HepG2 (cell line): ENCODE measurements at regions not wholly inside any gene's neighbourhood (a gene's known extent, or its start where the extent isn't known, plus 50 kb on each side); places are given as distances from the start of the nearest gene placed in this dataset.

ENCODE experiments used
- ATAC-seq: fragments of 200-7000 bp; cut with Tn5 transposase; 3 replicates; pipeline ENCODE4 v1.9.1; 2020; ENCODE audit warnings: mild to moderate bottlenecking, moderate library complexity
- BruUV-seq: library from RNA; stranded (reverse); fragments of 400-500 nt; replicated peaks from 2 replicates; lab custom pipeline; 2021; lab: Mats Ljungman, UMichigan
- CTCF ChIA-PET: fragments of 300-600 bp; formaldehyde crosslinking; extraction: SDS; loops from one replicate; lab custom pipeline; 2021; ENCODE audit warnings: low total read pairs, inconsistent platforms, low intra/inter-chr PET ratio; lab: Yijun Ruan, JAX
- POLR2A ChIA-PET: fragments of 350-600 bp; sonication (Branson Sonifier 250); formaldehyde crosslinking; loops from one replicate; lab custom pipeline; 2020; ENCODE audit warnings: antibody characterized with exemption, inconsistent platforms; lab: Yijun Ruan, JAX
- DNase-seq: peaks from one replicate; pipeline ENCODE4 v3.0.0-alpha.2; 2015; ENCODE audit warnings: low spot score
- FAIRE-seq: peaks from 3 replicates; lab custom pipeline; 2011; peaks lifted over from hg19 to GRCh38; lab: Jason Lieb, UNC
- H2AFZ ChIP-seq: one replicate; pipeline ENCODE4 v1.6.1; 2011; ENCODE audit warnings: low read length, inconsistent platforms
- H3K27ac ChIP-seq: fragments of 300-600 bp; 3 replicates; pipeline ENCODE4 v1.8.0; 2011; ENCODE audit warnings: mixed run types, mild to moderate bottlenecking, mixed read lengths, low read length, inconsistent platforms; ENCODE audit not compliant: insufficient read depth; ENCODE audit errors: extremely low read length
- H3K27me3 ChIP-seq, 2 experiments: fragments of 200-600 bp in 1 of 2; 2 replicates in 1 of 2; 3 replicates in 1 of 2; pipeline versions ENCODE4 v1.6.0 to v1.8.0; 2011; ENCODE audit warnings: low read length in 2 of 2, mild to moderate bottlenecking in 2 of 2, moderate library complexity in 2 of 2, inconsistent platforms in 1 of 2; ENCODE audit not compliant: insufficient read depth in 2 of 2, control insufficient read depth in 1 of 2
- H3K36me3 ChIP-seq, 2 experiments: fragments of 200-600 bp in 1 of 2; replicated peaks in 1 of 2; 2 replicates in 1 of 2; 3 replicates in 1 of 2; pipeline versions ENCODE4 v1.5.1 to v1.8.0; 2011; ENCODE audit warnings: low read length in 2 of 2, inconsistent platforms in 1 of 2; ENCODE audit not compliant: insufficient read depth in 2 of 2, control insufficient read depth in 1 of 2
- H3K4me1 ChIP-seq: 2 replicates; pipeline ENCODE4 v1.5.1; 2012; ENCODE audit warnings: low read length, inconsistent platforms; ENCODE audit not compliant: insufficient read depth
- H3K4me2 ChIP-seq: 2 replicates; pipeline ENCODE4 v1.6.0; 2011; ENCODE audit warnings: low read depth, low read length, inconsistent platforms
- H3K4me3 ChIP-seq, 3 experiments: fragments of 200-600 bp in 1 of 3; sonication (generic), shearing (Covaris generic) in 1 of 3; replicated peaks in 1 of 3; 2 replicates each; pipeline ENCODE4 v1.5.1; 2011 to 2016; ENCODE audit warnings: low read length in 3 of 3, inconsistent platforms in 2 of 3, low read depth in 2 of 3, mild to moderate bottlenecking in 2 of 3, control low read depth in 1 of 3, mixed read lengths in 1 of 3; ENCODE audit not compliant: insufficient read depth in 1 of 3
- H3K79me2 ChIP-seq: one replicate; pipeline ENCODE4 v1.6.1; 2011; ENCODE audit warnings: low read length, inconsistent platforms; ENCODE audit not compliant: insufficient read depth
- H3K9ac ChIP-seq: 2 replicates; pipeline ENCODE4 v1.6.0; 2011; ENCODE audit warnings: mild to moderate bottlenecking, low read depth, low read length, inconsistent platforms; ENCODE audit not compliant: insufficient read depth
- H3K9me3 ChIP-seq: 2 replicates; pipeline ENCODE4 v1.5.1; 2012; ENCODE audit warnings: mild to moderate bottlenecking, low read length
- H4K20me1 ChIP-seq: 2 replicates; pipeline ENCODE4 v1.6.0; 2011; ENCODE audit warnings: inconsistent platforms, mild to moderate bottlenecking, low read length, moderate library complexity; ENCODE audit not compliant: insufficient read depth
- ARNT2 ChIP-seq: sonication (generic); formaldehyde crosslinking; IDR thresholded peaks from 2 replicates; pipeline ENCODE4 v1.8.0; 2022; ENCODE audit warnings: mild to moderate bottlenecking, low read depth, missing genetic modification reagents, moderate library complexity
- GMEB2 ChIP-seq: IDR thresholded peaks from 2 replicates; pipeline ENCODE4 v1.6.1; 2016; ENCODE audit warnings: missing biosample characterization, missing genetic modification reagents, low read depth
- IKZF4 ChIP-seq: sonication (generic); formaldehyde crosslinking; IDR thresholded peaks from 2 replicates; pipeline ENCODE4 v1.5.1; 2020; ENCODE audit warnings: borderline replicate concordance, mild to moderate bottlenecking, low read depth, missing genetic modification reagents; ENCODE audit errors: not compliant biosample characterization
- KLF6 ChIP-seq: IDR thresholded peaks from 2 replicates; pipeline ENCODE4 v1.8.0; 2016; ENCODE audit warnings: missing biosample characterization, missing genetic modification reagents
- MXD3 ChIP-seq: IDR thresholded peaks from 2 replicates; pipeline ENCODE4 v1.6.1; 2016; ENCODE audit warnings: mild to moderate bottlenecking, missing biosample characterization, missing genetic modification reagents
- SCMH1 ChIP-seq: sonication (generic); formaldehyde crosslinking; IDR thresholded peaks from 2 replicates; pipeline ENCODE4 v1.9.0; 2021; ENCODE audit warnings: missing genetic modification reagents, mild to moderate bottlenecking, borderline replicate concordance
- SNAI1 ChIP-seq: sonication (generic); formaldehyde crosslinking; IDR thresholded peaks from 2 replicates; pipeline ENCODE4 v1.5.0; 2020; ENCODE audit warnings: mild to moderate bottlenecking, missing genetic modification reagents, borderline replicate concordance
- SRY ChIP-seq: sonication (generic); formaldehyde crosslinking; IDR thresholded peaks from 2 replicates; pipeline ENCODE4 v1.8.0; 2022; ENCODE audit warnings: mild to moderate bottlenecking, missing genetic modification reagents
- ZFX ChIP-seq: sonication (generic); formaldehyde crosslinking; IDR thresholded peaks from 2 replicates; pipeline ENCODE4 v1.4.0; 2020; ENCODE audit warnings: mild to moderate bottlenecking, low read depth, missing genetic modification reagents, moderate library complexity
- ZMYM3 ChIP-seq: sonication (generic); formaldehyde crosslinking; IDR thresholded peaks from 2 replicates; pipeline ENCODE4 v1.5.1; 2020; ENCODE audit warnings: mild to moderate bottlenecking, missing genetic modification reagents
- ZNF567 ChIP-seq: sonication (generic); formaldehyde crosslinking; IDR thresholded peaks from 2 replicates; pipeline ENCODE4 v1.8.1; 2023; ENCODE audit warnings: mild to moderate bottlenecking, missing genetic modification reagents, borderline replicate concordance
- ZNF605 ChIP-seq: sonication (generic); formaldehyde crosslinking; IDR thresholded peaks from 2 replicates; pipeline ENCODE4 v1.8.0; 2022; ENCODE audit warnings: mild to moderate bottlenecking, missing genetic modification reagents
- ZNF740 ChIP-seq: sonication (generic); formaldehyde crosslinking; IDR thresholded peaks from 2 replicates; pipeline ENCODE4 v1.4.0; 2020; ENCODE audit warnings: missing genetic modification reagents
- ZNF772 ChIP-seq: sonication (generic); formaldehyde crosslinking; IDR thresholded peaks from 2 replicates; pipeline ENCODE4 v1.5.0; 2020; ENCODE audit warnings: mild to moderate bottlenecking, missing genetic modification reagents
- ZSCAN22 ChIP-seq: sonication (generic); formaldehyde crosslinking; IDR thresholded peaks from 2 replicates; pipeline ENCODE4 v1.4.0; 2020; ENCODE audit warnings: mild to moderate bottlenecking, missing genetic modification reagents
- ZSCAN30 ChIP-seq: sonication (generic); formaldehyde crosslinking; IDR thresholded peaks from 2 replicates; pipeline ENCODE4 v1.5.0; 2020; ENCODE audit warnings: mild to moderate bottlenecking, missing genetic modification reagents
- WGBS: methylation state at CpG from one replicate; pipeline ENCODE4 v1.1.6; 2017; ENCODE audit warnings: low lambda C conversion rate; 5-methylcytosine and 5-hydroxymethylcytosine counted together
- in situ Hi-C: cut with HindIII; loops from 2 replicates; pipeline ENCODE4 v1.10.0; 2017; ENCODE audit warnings: low pct_unique_long_range_greater_than_20kb; ENCODE audit not compliant: extremely low pct_ligation_motif_present
- intact Hi-C: fragments of 100-400 bp; cut with micrococcal nuclease; formaldehyde crosslinking; loops from one replicate; pipeline ENCODE4 v1.10.0; 2022; ENCODE audit not compliant: unreplicated experiment

GRCh38 chr10:59578741-59579140 is 130.9 kb downstream of the SLC16A9 start (continued):
- no peak for TF ChIP-seq ZNF740
- TF ChIP-seq, all 625 proteins: peak for 0

- no peak overlapping the region for H3K4me2 ChIP-seq
- H3K27me3 ChIP-seq, result no peaks in the 10 kb centered on the region; a peak in 2 of 5 replicates
- intact Hi-C loops (no loop called here), in situ Hi-C loops (loop anchor here (25.0 kb wide), 1 partner anchor 666 kb away; no protein-coding TSS in a partner anchor)
- H3K27ac ChIP-seq, result no peak overlapping the region
- DNase-seq, result no peak
- H4K20me1 ChIP-seq, result no peaks in the 10 kb centered on the region
- POLR2A ChIA-PET, result no interaction called here
- FAIRE-seq, result no peak
- H3K79me2 ChIP-seq, result no peaks in the 10 kb centered on the region
- CTCF ChIA-PET, result no interaction called here
- H3K9ac ChIP-seq, result no peak overlapping the region
- H3K36me3 ChIP-seq, result no peaks in the 10 kb centered on the region
- no peak overlapping the region for H3K4me3 ChIP-seq
- TF ChIP-seq IKZF4 (CRISPR knock-in tag) (no peak), MXD3 (CRISPR knock-in tag) (no peak), GMEB2 (CRISPR knock-in tag) (no peak), SRY (CRISPR knock-in tag) (no peak), ZMYM3 (CRISPR knock-in tag) (no peak), ZNF772 (CRISPR knock-in tag) (no peak), KLF6 (CRISPR knock-in tag) (no peak), SNAI1 (no peak), ZNF605 (no peak), SCMH1 (CRISPR knock-in tag) (no peak), ZNF567 (CRISPR knock-in tag) (no peak), ZFX (CRISPR knock-in tag) (no peak), ZSCAN30 (CRISPR knock-in tag) (no peak), ARNT2 (CRISPR knock-in tag) (no peak), ZSCAN22 (CRISPR knock-in tag) (no peak)
- TF ChIP-seq, all 625 proteins: peak for 0
- H3K4me1 ChIP-seq, result no peaks in the 10 kb centered on the region
- H2AFZ ChIP-seq, result no peak overlapping the region
- no TSS peak for BruUV-seq
- whole genome bisulfite sequencing, result 0% methylated on average over 2 of the region's 2 CpGs
- H3K9me3 ChIP-seq, result no peaks in the 10 kb centered on the region
- ATAC-seq, result no peak
Observed at GRCh38 chr10:59577984-59578383, 131.7 kb downstream of the SLC16A9 start.
